ENCODE measurements at regions not wholly inside any gene's neighbourhood (a gene's known extent, or its start where the extent isn't known, plus 50 kb on each side); places are given as distances from the start of the nearest gene placed in this dataset.

DNA sequence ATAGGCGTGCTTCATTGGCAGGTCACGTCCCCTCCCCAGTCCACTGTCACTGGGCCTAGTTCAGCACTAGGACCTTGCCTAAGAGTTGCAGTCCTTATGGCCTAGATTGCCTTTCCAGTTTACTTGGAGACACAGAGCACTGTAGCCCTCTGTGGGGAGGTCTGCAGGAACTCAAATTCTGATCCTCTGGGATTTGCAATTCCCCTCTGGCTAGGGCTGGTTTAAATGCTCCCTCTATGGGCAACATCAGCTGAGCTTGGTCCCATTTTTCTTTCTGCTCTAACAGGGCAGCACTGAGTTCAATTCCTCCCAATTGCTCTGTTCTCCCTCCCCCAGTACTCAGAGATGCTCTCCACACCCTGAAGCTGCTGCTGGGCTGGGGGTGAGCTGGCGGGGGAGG, 358.2 kb downstream of the HTR1A start:
- in situ Hi-C loops (cut with MboI; ENCODE audit: low sequenced_read_pairs) (no loop called here), intact Hi-C loops (cut with micrococcal nuclease) (no loop called here), dilution Hi-C loops (cut with HindIII; ENCODE audit: low sequenced_read_pairs, unreplicated experiment) (no loop called here)
- Histone ChIP-seq H4K8ac (ENCODE audit: low read depth in 2 of 2, low read length in 2 of 2) (no peak overlapping the region), H2BK15ac (ENCODE audit: low read depth, low read length) (no peak overlapping the region), H3K9me3 (ENCODE audit: control insufficient read depth, insufficient read depth, low read length) (0 out of 2 replicates have a peak, but pooled peaks cover 6% of the 10 kb centered on the region), H3K18ac (ENCODE audit: low read depth, low read length) (no peak overlapping the region), H3K4me1 (ENCODE audit: control insufficient read depth, insufficient read depth, low read length) (no peaks in the 10 kb centered on the region), H3K9me1 (ENCODE audit: insufficient read depth, low read length) (no peaks in the 10 kb centered on the region), H2AFZ (replicated peaks; ENCODE audit: low read length, poor library complexity) (no peak overlapping the region), H2BK5ac (ENCODE audit: low read depth, low read length, poor library complexity, severe bottlenecking) (no peak overlapping the region), H4K20me1 (ENCODE audit: insufficient read depth, low read length) (no peaks in the 10 kb centered on the region), H2AK5ac (ENCODE audit: low read depth, low read length) (no peak overlapping the region), H3K4me3 (ENCODE audit: insufficient read depth, low read depth, low read length) (no peak overlapping the region), H3K27me3 (ENCODE audit: control insufficient read depth, insufficient read depth, low read length) (no peaks in the 10 kb centered on the region), H3K23ac (ENCODE audit: low read depth, low read length) (no peak overlapping the region), H4K5ac (ENCODE audit: low read depth, low read length) (no peak overlapping the region), H3K4ac (ENCODE audit: low read depth, low read length) (no peak overlapping the region), H2AK9ac (replicated peaks; ENCODE audit: low read depth, low read length, poor library complexity) (no peak overlapping the region), H2BK120ac (ENCODE audit: low read depth, low read length) (no peak overlapping the region), H3K4me2 (ENCODE audit: low read depth, low read length) (no peak overlapping the region), H3K56ac (ENCODE audit: extremely low read depth, insufficient read depth, low read length) (no peak overlapping the region), H3K9ac (ENCODE audit: low read depth, low read length) (no peak overlapping the region), H3K36me3 (ENCODE audit: control insufficient read depth, insufficient read depth, low read length) (no peaks in the 10 kb centered on the region), H3K14ac (replicated peaks; ENCODE audit: low read depth, low read length) (no peak overlapping the region), H4K91ac (ENCODE audit: insufficient read depth, low read depth, low read length) (no peak overlapping the region), H3K79me1 (ENCODE audit: low read depth in 1 of 2, low read length in 2 of 2) (no peaks in the 10 kb centered on the region), H2BK20ac (ENCODE audit: low read depth, low read length) (no peak overlapping the region), H3K27ac (ENCODE audit: insufficient read depth, low read length) (no peak overlapping the region)
- CTCF ChIA-PET, result no interaction called here
- no CpG with 5 or more reads among the region's 3 CpGs for WGBS, 2 experiments (ENCODE audit: extremely low coverage in 2 of 2, insufficient read length in 1 of 2)
- BruUV-seq (replicated peaks), result no TSS peak
- no peak for ATAC-seq (ENCODE audit: low read depth)
- POLR2A ChIA-PET (ENCODE audit: unreplicated experiment), result no interaction called here
- DNase-seq, result no peak
- TF ChIP-seq POLR2A (IDR thresholded peaks at IDR 0.05; ENCODE audit: low read depth, low read length) (no peak), BHLHE40 (IDR thresholded peaks at IDR 0.05; ENCODE audit: low read depth, low read length) (no peak), MAFK (IDR thresholded peaks at IDR 0.05; ENCODE audit: low read depth, low read length) (no peak), MXI1 (IDR thresholded peaks at IDR 0.05; ENCODE audit: borderline replicate concordance, low read depth, low read length) (no peak), RCOR1 (IDR thresholded peaks at IDR 0.05; ENCODE audit: insufficient replicate concordance, low read length) (no peak), FOS (IDR thresholded peaks at IDR 0.05; ENCODE audit: low read depth, low read length) (no peak), SMC3 (IDR thresholded peaks at IDR 0.05; ENCODE audit: low read depth, low read length) (no peak), RAD21 (IDR thresholded peaks at IDR 0.05; ENCODE audit: low read length) (no peak), MAZ (IDR thresholded peaks at IDR 0.05; ENCODE audit: borderline replicate concordance, low read depth, low read length) (no peak), NFE2L2 (IDR thresholded peaks at IDR 0.05; ENCODE audit: low read depth, low read length) (no peak), CHD1 (IDR thresholded peaks at IDR 0.05; ENCODE audit: low read depth, low read length) (no peak), CEBPB (IDR thresholded peaks at IDR 0.05; ENCODE audit: low read depth, low read length) (no peak), RFX5 (IDR thresholded peaks at IDR 0.05; ENCODE audit: low read depth, low read length) (no peak)
- TF ChIP-seq, protein P1, sequence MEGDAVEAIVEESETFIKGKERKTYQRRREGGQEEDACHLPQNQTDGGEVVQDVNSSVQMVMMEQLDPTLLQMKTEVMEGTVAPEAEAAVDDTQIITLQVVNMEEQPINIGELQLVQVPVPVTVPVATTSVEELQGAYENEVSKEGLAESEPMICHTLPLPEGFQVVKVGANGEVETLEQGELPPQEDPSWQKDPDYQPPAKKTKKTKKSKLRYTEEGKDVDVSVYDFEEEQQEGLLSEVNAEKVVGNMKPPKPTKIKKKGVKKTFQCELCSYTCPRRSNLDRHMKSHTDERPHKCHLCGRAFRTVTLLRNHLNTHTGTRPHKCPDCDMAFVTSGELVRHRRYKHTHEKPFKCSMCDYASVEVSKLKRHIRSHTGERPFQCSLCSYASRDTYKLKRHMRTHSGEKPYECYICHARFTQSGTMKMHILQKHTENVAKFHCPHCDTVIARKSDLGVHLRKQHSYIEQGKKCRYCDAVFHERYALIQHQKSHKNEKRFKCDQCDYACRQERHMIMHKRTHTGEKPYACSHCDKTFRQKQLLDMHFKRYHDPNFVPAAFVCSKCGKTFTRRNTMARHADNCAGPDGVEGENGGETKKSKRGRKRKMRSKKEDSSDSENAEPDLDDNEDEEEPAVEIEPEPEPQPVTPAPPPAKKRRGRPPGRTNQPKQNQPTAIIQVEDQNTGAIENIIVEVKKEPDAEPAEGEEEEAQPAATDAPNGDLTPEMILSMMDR (conservative IDR thresholded peaks at IDR 0.05; ENCODE audit: low read depth, low read length), result no peak
- TF ChIP-seq, protein P2, sequence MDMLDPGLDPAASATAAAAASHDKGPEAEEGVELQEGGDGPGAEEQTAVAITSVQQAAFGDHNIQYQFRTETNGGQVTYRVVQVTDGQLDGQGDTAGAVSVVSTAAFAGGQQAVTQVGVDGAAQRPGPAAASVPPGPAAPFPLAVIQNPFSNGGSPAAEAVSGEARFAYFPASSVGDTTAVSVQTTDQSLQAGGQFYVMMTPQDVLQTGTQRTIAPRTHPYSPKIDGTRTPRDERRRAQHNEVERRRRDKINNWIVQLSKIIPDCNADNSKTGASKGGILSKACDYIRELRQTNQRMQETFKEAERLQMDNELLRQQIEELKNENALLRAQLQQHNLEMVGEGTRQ (IDR thresholded peaks at IDR 0.05; ENCODE audit: low read depth, low read length), result no peak
- TF ChIP-seq, protein P3, sequence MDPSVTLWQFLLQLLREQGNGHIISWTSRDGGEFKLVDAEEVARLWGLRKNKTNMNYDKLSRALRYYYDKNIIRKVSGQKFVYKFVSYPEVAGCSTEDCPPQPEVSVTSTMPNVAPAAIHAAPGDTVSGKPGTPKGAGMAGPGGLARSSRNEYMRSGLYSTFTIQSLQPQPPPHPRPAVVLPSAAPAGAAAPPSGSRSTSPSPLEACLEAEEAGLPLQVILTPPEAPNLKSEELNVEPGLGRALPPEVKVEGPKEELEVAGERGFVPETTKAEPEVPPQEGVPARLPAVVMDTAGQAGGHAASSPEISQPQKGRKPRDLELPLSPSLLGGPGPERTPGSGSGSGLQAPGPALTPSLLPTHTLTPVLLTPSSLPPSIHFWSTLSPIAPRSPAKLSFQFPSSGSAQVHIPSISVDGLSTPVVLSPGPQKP (IDR thresholded peaks at IDR 0.05; ENCODE audit: borderline replicate concordance, low read depth, low read length), result no peak

All from IMR-90 (cell line).